PFSK-1 (cell line): ENCODE measurements at regions not wholly inside any gene's neighbourhood (a gene's known extent, or its start where the extent isn't known, plus 50 kb on each side); places are given as distances from the start of the nearest gene placed in this dataset.

Experiments
- FOXP2 ChIP-seq: optimal IDR thresholded peaks from 2 replicates; pipeline ENCODE3; 2011; ENCODE audit warnings: borderline replicate concordance, control low read depth, inconsistent platforms; ENCODE audit not compliant: insufficient read depth; ENCODE audit errors: extremely low read length, extremely low read depth
- POLR2AphosphoS5 ChIP-seq: IDR thresholded peaks from 2 replicates; pipeline ENCODE4 v1.6.1; 2012; ENCODE audit warnings: low read depth, mild to moderate bottlenecking, control low read depth, low read length, moderate library complexity
- REST ChIP-seq, 2 experiments: IDR thresholded peaks; 2 replicates each; pipeline versions ENCODE4 v1.6.1 to v1.8.0; 2011 to 2012; ENCODE audit warnings: low read depth in 2 of 2, low read length in 2 of 2, control low read depth in 1 of 2, inconsistent platforms in 1 of 2, mild to moderate bottlenecking in 1 of 2, moderate library complexity in 1 of 2; ENCODE audit not compliant: insufficient read depth in 1 of 2
- TAF1 ChIP-seq: IDR thresholded peaks from 2 replicates; pipeline ENCODE4 v1.6.1; 2012; ENCODE audit warnings: low read length, control low read depth, borderline replicate concordance; ENCODE audit not compliant: insufficient read depth

- TF ChIP-seq TAF1 (no peak), REST (IDR thresholded peaks at IDR 0.05; ENCODE audit: insufficient read depth in 1 of 2, low read depth in 2 of 2, low read length in 2 of 2) (no peak), FOXP2 (no peak), POLR2AphosphoS5 (no peak)
Observed at GRCh38 chr13:80547885-80548825, 207.2 kb upstream of the SPRY2 start.
